ENCODE measurements at regions not wholly inside any gene's neighbourhood (a gene's known extent, or its start where the extent isn't known, plus 50 kb on each side); places are given as distances from the start of the nearest gene placed in this dataset.
"Not testable (repeated sequence)": the region's sequence is repeated elsewhere in the genome, so short reads cannot be mapped to it uniquely, and the experiment has no call there.

DNA sequence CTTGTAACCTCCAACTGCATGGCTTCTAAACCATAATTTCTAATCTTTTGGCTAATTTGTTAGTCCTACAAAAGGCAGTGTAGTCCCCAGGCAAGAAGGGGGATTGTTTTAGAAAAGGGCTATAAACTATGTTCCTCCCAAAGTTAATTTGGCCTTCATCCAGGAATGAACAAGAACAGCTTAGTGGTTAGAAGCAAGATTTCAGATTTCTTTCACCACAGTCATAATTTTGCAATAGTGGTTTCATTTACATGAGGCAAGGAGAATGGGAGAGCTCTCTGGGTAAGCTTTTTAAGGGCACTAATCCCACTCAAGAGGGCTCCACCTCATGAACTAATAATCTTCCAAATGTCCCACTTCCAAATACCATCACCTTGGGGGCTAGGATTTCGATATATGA lies 1353.9 kb downstream of the NCAM2 start:
- ChIA-PET CTCF (no interaction called here), POLR2A (no interaction called here)
- peaks cover 9% of the 10 kb centered on the region for H3K9me3 Mint-ChIP-seq (ENCODE audit: unreplicated experiment)
- TF ChIP-seq, protein P1, sequence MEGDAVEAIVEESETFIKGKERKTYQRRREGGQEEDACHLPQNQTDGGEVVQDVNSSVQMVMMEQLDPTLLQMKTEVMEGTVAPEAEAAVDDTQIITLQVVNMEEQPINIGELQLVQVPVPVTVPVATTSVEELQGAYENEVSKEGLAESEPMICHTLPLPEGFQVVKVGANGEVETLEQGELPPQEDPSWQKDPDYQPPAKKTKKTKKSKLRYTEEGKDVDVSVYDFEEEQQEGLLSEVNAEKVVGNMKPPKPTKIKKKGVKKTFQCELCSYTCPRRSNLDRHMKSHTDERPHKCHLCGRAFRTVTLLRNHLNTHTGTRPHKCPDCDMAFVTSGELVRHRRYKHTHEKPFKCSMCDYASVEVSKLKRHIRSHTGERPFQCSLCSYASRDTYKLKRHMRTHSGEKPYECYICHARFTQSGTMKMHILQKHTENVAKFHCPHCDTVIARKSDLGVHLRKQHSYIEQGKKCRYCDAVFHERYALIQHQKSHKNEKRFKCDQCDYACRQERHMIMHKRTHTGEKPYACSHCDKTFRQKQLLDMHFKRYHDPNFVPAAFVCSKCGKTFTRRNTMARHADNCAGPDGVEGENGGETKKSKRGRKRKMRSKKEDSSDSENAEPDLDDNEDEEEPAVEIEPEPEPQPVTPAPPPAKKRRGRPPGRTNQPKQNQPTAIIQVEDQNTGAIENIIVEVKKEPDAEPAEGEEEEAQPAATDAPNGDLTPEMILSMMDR (IDR thresholded peaks at IDR 0.05; ENCODE audit: insufficient read depth in 1 of 2, low read depth in 1 of 2, low read length in 1 of 2, severe bottlenecking in 1 of 2, unreplicated experiment in 1 of 2), result no peak
- no peaks in the 10 kb centered on the region for H3K27me3 Mint-ChIP-seq (ENCODE audit: insufficient read depth, unreplicated experiment)
- no peak overlapping the region for H3K4me3 Mint-ChIP-seq (ENCODE audit: unreplicated experiment)
- Histone ChIP-seq H3K36me3 (ENCODE audit: control insufficient read depth, insufficient read depth, low read length) (no peaks in the 10 kb centered on the region), H3K4me1 (no peaks in the 10 kb centered on the region), H3K4me3 (ENCODE audit: low read depth, low read length) (no peak overlapping the region), H3K9me3 (no peaks in the 10 kb centered on the region), H3K27me3 (replicated peaks; ENCODE audit: control insufficient read depth, insufficient read depth, low read length) (no peaks in the 10 kb centered on the region)
- BruUV-seq (replicated peaks), result no TSS peak
- no peaks in the 10 kb centered on the region for H3K36me3 Mint-ChIP-seq (ENCODE audit: insufficient read depth, unreplicated experiment)
- intact Hi-C loops (cut with micrococcal nuclease; ENCODE audit: unreplicated experiment), result no loop called here
- H3K27ac Mint-ChIP-seq (ENCODE audit: unreplicated experiment), result no peak overlapping the region
- no peak for DNase-seq
- H3K4me1 Mint-ChIP-seq (ENCODE audit: low read depth, unreplicated experiment), result no peaks in the 10 kb centered on the region

DNA sequence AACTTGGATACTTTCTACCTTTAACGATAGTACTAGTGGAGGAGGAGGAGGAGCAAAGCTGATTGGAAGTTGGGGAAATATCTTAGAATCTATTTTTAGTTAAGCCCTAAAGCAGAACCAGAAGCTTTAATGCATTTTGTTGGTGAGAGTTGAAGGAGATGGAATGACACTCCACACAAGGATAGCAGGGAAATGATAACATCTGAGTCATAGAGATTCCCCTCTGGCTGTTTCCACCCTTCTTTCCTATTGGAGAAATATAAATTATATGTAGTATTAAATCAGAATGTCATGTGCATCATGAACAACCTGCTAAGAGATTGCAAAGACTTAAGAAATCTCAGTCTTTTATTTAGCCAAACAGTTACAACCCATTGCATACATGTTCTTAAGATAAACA lies 1357.7 kb downstream of the NCAM2 start:
- peaks cover 9% of the 10 kb centered on the region for H3K9me3 Mint-ChIP-seq (ENCODE audit: unreplicated experiment)
- POLR2A ChIA-PET, result no interaction called here
- H3K27me3 Mint-ChIP-seq (ENCODE audit: insufficient read depth, unreplicated experiment), result no peaks in the 10 kb centered on the region
- no peaks in the 10 kb centered on the region for H3K36me3 ChIP-seq (ENCODE audit: control insufficient read depth, insufficient read depth, low read length)
- TF ChIP-seq, protein P1 (IDR thresholded peaks at IDR 0.05; ENCODE audit: insufficient read depth in 1 of 2, low read depth in 1 of 2, low read length in 1 of 2, severe bottlenecking in 1 of 2, unreplicated experiment in 1 of 2), result no peak
- no peak overlapping the region for H3K4me3 ChIP-seq (ENCODE audit: low read depth, low read length)
- DNase-seq, result no peak
- H3K4me1 Mint-ChIP-seq (ENCODE audit: low read depth, unreplicated experiment), result no peaks in the 10 kb centered on the region
- intact Hi-C loops (cut with micrococcal nuclease; ENCODE audit: unreplicated experiment), result no loop called here
- H3K27ac Mint-ChIP-seq (ENCODE audit: unreplicated experiment), result no peak overlapping the region
- BruUV-seq (replicated peaks), result no TSS peak
- no peaks in the 10 kb centered on the region for H3K27me3 ChIP-seq (replicated peaks; ENCODE audit: control insufficient read depth, insufficient read depth, low read length)
- no peak overlapping the region for H3K4me3 Mint-ChIP-seq (ENCODE audit: unreplicated experiment)
- CTCF ChIA-PET, result no interaction called here
- H3K4me1 ChIP-seq, result no peaks in the 10 kb centered on the region
- no peaks in the 10 kb centered on the region for H3K36me3 Mint-ChIP-seq (ENCODE audit: insufficient read depth, unreplicated experiment)
- no peaks in the 10 kb centered on the region for H3K9me3 ChIP-seq

DNA sequence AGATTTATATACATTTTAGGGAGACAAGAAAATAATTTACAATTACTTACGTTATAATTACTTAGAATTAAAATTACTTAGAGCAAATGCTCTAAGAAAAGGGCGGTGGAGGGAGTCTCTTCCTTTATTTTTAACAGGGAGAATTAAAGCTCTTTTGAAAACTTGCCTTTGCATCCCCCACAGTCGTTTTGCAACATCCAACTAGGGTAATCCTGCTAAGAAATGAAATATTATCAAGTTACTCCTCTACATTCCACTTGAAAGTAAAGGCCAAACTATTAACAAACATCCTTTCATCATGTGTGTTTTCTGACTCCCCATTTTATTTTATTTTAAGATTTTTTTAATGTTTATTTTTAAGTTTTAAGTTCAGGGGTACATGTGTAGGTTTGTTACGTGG lies 1358.5 kb downstream of the NCAM2 start:
- Histone ChIP-seq H3K4me1 (no peaks in the 10 kb centered on the region), H3K27me3 (replicated peaks; ENCODE audit: control insufficient read depth, insufficient read depth, low read length) (no peaks in the 10 kb centered on the region), H3K36me3 (ENCODE audit: control insufficient read depth, insufficient read depth, low read length) (no peaks in the 10 kb centered on the region), H3K4me3 (ENCODE audit: low read depth, low read length) (no peak overlapping the region), H3K9me3 (no peaks in the 10 kb centered on the region)
- DNase-seq, result no peak
- Mint-ChIP-seq H3K9me3 (ENCODE audit: unreplicated experiment) (peaks cover 9% of the 10 kb centered on the region), H3K27ac (ENCODE audit: unreplicated experiment) (no peak overlapping the region), H3K36me3 (ENCODE audit: insufficient read depth, unreplicated experiment) (no peaks in the 10 kb centered on the region), H3K4me1 (ENCODE audit: low read depth, unreplicated experiment) (no peaks in the 10 kb centered on the region), H3K4me3 (ENCODE audit: unreplicated experiment) (no peak overlapping the region), H3K27me3 (ENCODE audit: insufficient read depth, unreplicated experiment) (no peaks in the 10 kb centered on the region)
- TF ChIP-seq, protein P1 (IDR thresholded peaks at IDR 0.05; ENCODE audit: insufficient read depth in 1 of 2, low read depth in 1 of 2, low read length in 1 of 2, severe bottlenecking in 1 of 2, unreplicated experiment in 1 of 2), result no peak
- no TSS peak for BruUV-seq (replicated peaks)
- CTCF ChIA-PET, result no interaction called here
- POLR2A ChIA-PET, result no interaction called here
- intact Hi-C loops (cut with micrococcal nuclease; ENCODE audit: unreplicated experiment), result no loop called here

DNA sequence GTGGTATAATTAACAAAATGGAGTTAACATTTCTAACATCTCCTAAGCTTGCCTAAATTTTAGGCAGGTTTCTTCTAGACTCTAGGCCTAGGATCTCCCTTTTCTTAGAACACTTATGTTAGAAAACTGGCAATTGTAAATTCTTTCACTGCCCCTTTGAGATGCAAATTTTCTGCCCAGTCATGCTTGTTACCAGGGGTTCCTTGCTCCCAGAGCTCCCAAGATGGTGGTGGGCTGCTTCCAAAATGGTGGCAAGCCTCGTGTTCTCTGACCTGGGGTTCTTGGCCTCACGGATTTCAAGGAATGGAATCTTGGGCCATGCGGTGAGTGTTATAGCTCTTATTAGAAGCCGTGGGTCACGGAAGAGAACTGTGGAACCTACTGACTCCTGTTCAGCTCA lies 1361.4 kb downstream of the NCAM2 start:
- H3K27me3 Mint-ChIP-seq (ENCODE audit: insufficient read depth, unreplicated experiment); intact Hi-C loops (cut with micrococcal nuclease; ENCODE audit: unreplicated experiment); H3K9me3 Mint-ChIP-seq (ENCODE audit: unreplicated experiment); H3K4me3 ChIP-seq (ENCODE audit: low read depth, low read length); H3K36me3 Mint-ChIP-seq (ENCODE audit: insufficient read depth, unreplicated experiment); DNase-seq; H3K4me1 Mint-ChIP-seq (ENCODE audit: low read depth, unreplicated experiment); CTCF ChIA-PET; H3K4me3 Mint-ChIP-seq (ENCODE audit: unreplicated experiment); H3K36me3 ChIP-seq (ENCODE audit: control insufficient read depth, insufficient read depth, low read length); BruUV-seq (replicated peaks); H3K9me3 ChIP-seq; H3K27me3 ChIP-seq (replicated peaks; ENCODE audit: control insufficient read depth, insufficient read depth, low read length); POLR2A ChIA-PET; H3K4me1 ChIP-seq; H3K27ac Mint-ChIP-seq (ENCODE audit: unreplicated experiment): not testable (repeated sequence)

Data from Caco-2 (cell line).